HepG2 (cell line): ENCODE measurements at regions not wholly inside any gene's neighbourhood (a gene's known extent, or its start where the extent isn't known, plus 50 kb on each side); places are given as distances from the start of the nearest gene placed in this dataset.

ENCODE experiments used
- ATAC-seq: fragments of 200-7000 bp; cut with Tn5 transposase; 3 replicates; pipeline ENCODE4 v1.9.1; 2020; ENCODE audit warnings: mild to moderate bottlenecking, moderate library complexity
- BruUV-seq: library from RNA; stranded (reverse); fragments of 400-500 nt; replicated peaks from 2 replicates; lab custom pipeline; 2021; lab: Mats Ljungman, UMichigan
- CTCF ChIA-PET: fragments of 300-600 bp; formaldehyde crosslinking; extraction: SDS; loops from one replicate; lab custom pipeline; 2021; ENCODE audit warnings: low total read pairs, inconsistent platforms, low intra/inter-chr PET ratio; lab: Yijun Ruan, JAX
- POLR2A ChIA-PET: fragments of 350-600 bp; sonication (Branson Sonifier 250); formaldehyde crosslinking; loops from one replicate; lab custom pipeline; 2020; ENCODE audit warnings: antibody characterized with exemption, inconsistent platforms; lab: Yijun Ruan, JAX
- DNase-seq: peaks from one replicate; pipeline ENCODE4 v3.0.0-alpha.2; 2015; ENCODE audit warnings: low spot score
- FAIRE-seq: peaks from 3 replicates; lab custom pipeline; 2011; peaks lifted over from hg19 to GRCh38; lab: Jason Lieb, UNC
- H2AFZ ChIP-seq: one replicate; pipeline ENCODE4 v1.6.1; 2011; ENCODE audit warnings: low read length, inconsistent platforms
- H3K27ac ChIP-seq: fragments of 300-600 bp; 3 replicates; pipeline ENCODE4 v1.8.0; 2011; ENCODE audit warnings: mixed run types, mild to moderate bottlenecking, mixed read lengths, low read length, inconsistent platforms; ENCODE audit not compliant: insufficient read depth; ENCODE audit errors: extremely low read length
- H3K27me3 ChIP-seq, 2 experiments: fragments of 200-600 bp in 1 of 2; 2 replicates in 1 of 2; 3 replicates in 1 of 2; pipeline versions ENCODE4 v1.6.0 to v1.8.0; 2011; ENCODE audit warnings: low read length in 2 of 2, mild to moderate bottlenecking in 2 of 2, moderate library complexity in 2 of 2, inconsistent platforms in 1 of 2; ENCODE audit not compliant: insufficient read depth in 2 of 2, control insufficient read depth in 1 of 2
- H3K36me3 ChIP-seq, 2 experiments: fragments of 200-600 bp in 1 of 2; replicated peaks in 1 of 2; 2 replicates in 1 of 2; 3 replicates in 1 of 2; pipeline versions ENCODE4 v1.5.1 to v1.8.0; 2011; ENCODE audit warnings: low read length in 2 of 2, inconsistent platforms in 1 of 2; ENCODE audit not compliant: insufficient read depth in 2 of 2, control insufficient read depth in 1 of 2
- H3K4me1 ChIP-seq: 2 replicates; pipeline ENCODE4 v1.5.1; 2012; ENCODE audit warnings: low read length, inconsistent platforms; ENCODE audit not compliant: insufficient read depth
- H3K4me2 ChIP-seq: 2 replicates; pipeline ENCODE4 v1.6.0; 2011; ENCODE audit warnings: low read depth, low read length, inconsistent platforms
- H3K4me3 ChIP-seq, 3 experiments: fragments of 200-600 bp in 1 of 3; sonication (generic), shearing (Covaris generic) in 1 of 3; replicated peaks in 1 of 3; 2 replicates each; pipeline ENCODE4 v1.5.1; 2011 to 2016; ENCODE audit warnings: low read length in 3 of 3, inconsistent platforms in 2 of 3, low read depth in 2 of 3, mild to moderate bottlenecking in 2 of 3, control low read depth in 1 of 3, mixed read lengths in 1 of 3; ENCODE audit not compliant: insufficient read depth in 1 of 3
- H3K79me2 ChIP-seq: one replicate; pipeline ENCODE4 v1.6.1; 2011; ENCODE audit warnings: low read length, inconsistent platforms; ENCODE audit not compliant: insufficient read depth
- H3K9ac ChIP-seq: 2 replicates; pipeline ENCODE4 v1.6.0; 2011; ENCODE audit warnings: mild to moderate bottlenecking, low read depth, low read length, inconsistent platforms; ENCODE audit not compliant: insufficient read depth
- H3K9me3 ChIP-seq: 2 replicates; pipeline ENCODE4 v1.5.1; 2012; ENCODE audit warnings: mild to moderate bottlenecking, low read length
- H4K20me1 ChIP-seq: 2 replicates; pipeline ENCODE4 v1.6.0; 2011; ENCODE audit warnings: inconsistent platforms, mild to moderate bottlenecking, low read length, moderate library complexity; ENCODE audit not compliant: insufficient read depth
- CENPX ChIP-seq: sonication (generic); formaldehyde crosslinking; IDR thresholded peaks from 2 replicates; pipeline ENCODE4 v1.9.0; 2021; ENCODE audit warnings: mild to moderate bottlenecking, missing genetic modification reagents, moderate library complexity
- SIX1 ChIP-seq: sonication (generic); formaldehyde crosslinking; IDR thresholded peaks from 2 replicates; pipeline ENCODE4 v1.4.0; 2020; ENCODE audit warnings: missing genetic modification reagents, borderline replicate concordance
- ZNF3 ChIP-seq: IDR thresholded peaks from 2 replicates; pipeline ENCODE4 v1.7.0; 2017; ENCODE audit warnings: inconsistent platforms
- WGBS: methylation state at CpG from one replicate; pipeline ENCODE4 v1.1.6; 2017; ENCODE audit warnings: low lambda C conversion rate; 5-methylcytosine and 5-hydroxymethylcytosine counted together
- in situ Hi-C: cut with HindIII; loops from 2 replicates; pipeline ENCODE4 v1.10.0; 2017; ENCODE audit warnings: low pct_unique_long_range_greater_than_20kb; ENCODE audit not compliant: extremely low pct_ligation_motif_present
- intact Hi-C: fragments of 100-400 bp; cut with micrococcal nuclease; formaldehyde crosslinking; loops from one replicate; pipeline ENCODE4 v1.10.0; 2022; ENCODE audit not compliant: unreplicated experiment
- TF ChIP-seq, protein P1 (sequence below): sonication (generic); formaldehyde crosslinking; IDR thresholded peaks from 2 replicates; pipeline ENCODE4 v1.8.0; 2022; ENCODE audit warnings: mild to moderate bottlenecking, missing genetic modification reagents, borderline replicate concordance
- TF ChIP-seq, protein P2 (sequence below): sonication (generic); formaldehyde crosslinking; IDR thresholded peaks from 2 replicates; pipeline ENCODE4 v1.4.0; 2020; ENCODE audit warnings: low read depth, missing genetic modification reagents

DNA sequence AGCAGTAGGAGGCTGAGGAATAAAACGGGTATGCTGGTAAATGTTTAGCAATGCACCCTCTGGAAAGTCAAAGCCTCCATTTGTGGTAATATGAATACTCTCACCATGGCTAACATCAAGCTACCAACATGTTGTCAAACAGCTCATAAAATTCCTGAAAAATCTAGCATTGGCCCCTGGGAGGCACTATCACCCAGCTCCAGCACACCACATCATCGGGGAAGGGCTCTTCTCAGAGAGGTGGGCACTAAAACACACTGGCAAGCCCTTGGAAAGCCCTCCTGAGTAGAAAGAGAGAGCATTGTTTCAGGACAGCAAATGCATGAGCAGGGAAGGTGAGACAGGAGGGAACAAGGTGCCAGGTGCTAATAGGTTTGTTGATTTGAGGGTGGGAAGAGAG is 53.9 kb upstream of the FLT1 start:
- Histone ChIP-seq H3K9me3 (no peaks in the 10 kb centered on the region), H4K20me1 (no peaks in the 10 kb centered on the region), H2AFZ (no peak overlapping the region), H3K4me1 (no peaks in the 10 kb centered on the region), H3K79me2 (no peaks in the 10 kb centered on the region), H3K4me3 (no peak overlapping the region), H3K27ac (no peak overlapping the region), H3K27me3 (peaks cover 0 to 8% of the 10 kb centered on the region in 2 experiments; a peak in 2 of 5 replicates), H3K9ac (no peak overlapping the region), H3K36me3 (no peaks in the 10 kb centered on the region), H3K4me2 (no peak overlapping the region)
- intact Hi-C loops = no loop called here
- no TSS peak for BruUV-seq
- POLR2A ChIA-PET = no interaction called here
- FAIRE-seq = no peak
- no peak for ATAC-seq
- CTCF ChIA-PET = no interaction called here
- DNase-seq = no peak
- no peak for TF ChIP-seq SIX1 (CRISPR knock-in tag)
- TF ChIP-seq CENPX (CRISPR knock-in tag) = no peak
- TF ChIP-seq, protein P1, sequence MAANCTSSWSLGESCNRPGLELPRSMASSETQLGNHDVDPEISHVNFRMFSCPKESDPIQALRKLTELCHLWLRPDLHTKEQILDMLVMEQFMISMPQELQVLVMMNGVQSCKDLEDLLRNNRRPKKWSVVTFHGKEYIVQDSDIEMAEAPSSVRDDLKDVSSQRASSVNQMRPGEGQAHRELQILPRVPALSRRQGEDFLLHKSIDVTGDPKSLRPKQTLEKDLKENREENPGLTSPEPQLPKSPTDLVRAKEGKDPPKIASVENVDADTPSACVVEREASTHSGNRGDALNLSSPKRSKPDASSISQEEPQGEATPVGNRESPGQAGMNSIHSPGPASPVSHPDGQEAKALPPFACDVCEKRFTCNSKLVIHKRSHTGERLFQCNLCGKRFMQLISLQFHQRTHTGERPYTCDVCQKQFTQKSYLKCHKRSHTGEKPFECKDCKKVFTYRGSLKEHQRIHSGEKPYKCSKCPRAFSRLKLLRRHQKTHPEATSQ (CRISPR knock-in tag) = no peak
- TF ChIP-seq, protein P2, sequence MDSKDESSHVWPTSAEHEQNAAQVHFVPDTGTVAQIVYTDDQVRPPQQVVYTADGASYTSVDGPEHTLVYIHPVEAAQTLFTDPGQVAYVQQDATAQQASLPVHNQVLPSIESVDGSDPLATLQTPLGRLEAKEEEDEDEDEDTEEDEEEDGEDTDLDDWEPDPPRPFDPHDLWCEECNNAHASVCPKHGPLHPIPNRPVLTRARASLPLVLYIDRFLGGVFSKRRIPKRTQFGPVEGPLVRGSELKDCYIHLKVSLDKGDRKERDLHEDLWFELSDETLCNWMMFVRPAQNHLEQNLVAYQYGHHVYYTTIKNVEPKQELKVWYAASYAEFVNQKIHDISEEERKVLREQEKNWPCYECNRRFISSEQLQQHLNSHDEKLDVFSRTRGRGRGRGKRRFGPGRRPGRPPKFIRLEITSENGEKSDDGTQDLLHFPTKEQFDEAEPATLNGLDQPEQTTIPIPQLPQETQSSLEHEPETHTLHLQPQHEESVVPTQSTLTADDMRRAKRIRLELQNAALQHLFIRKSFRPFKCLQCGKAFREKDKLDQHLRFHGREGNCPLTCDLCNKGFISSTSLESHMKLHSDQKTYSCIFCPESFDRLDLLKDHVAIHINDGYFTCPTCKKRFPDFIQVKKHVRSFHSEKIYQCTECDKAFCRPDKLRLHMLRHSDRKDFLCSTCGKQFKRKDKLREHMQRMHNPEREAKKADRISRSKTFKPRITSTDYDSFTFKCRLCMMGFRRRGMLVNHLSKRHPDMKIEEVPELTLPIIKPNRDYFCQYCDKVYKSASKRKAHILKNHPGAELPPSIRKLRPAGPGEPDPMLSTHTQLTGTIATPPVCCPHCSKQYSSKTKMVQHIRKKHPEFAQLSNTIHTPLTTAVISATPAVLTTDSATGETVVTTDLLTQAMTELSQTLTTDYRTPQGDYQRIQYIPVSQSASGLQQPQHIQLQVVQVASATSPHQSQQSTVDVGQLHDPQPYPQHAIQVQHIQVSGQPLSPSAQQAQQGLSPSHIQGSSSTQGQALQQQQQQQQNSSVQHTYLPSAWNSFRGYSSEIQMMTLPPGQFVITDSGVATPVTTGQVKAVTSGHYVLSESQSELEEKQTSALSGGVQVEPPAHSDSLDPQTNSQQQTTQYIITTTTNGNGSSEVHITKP = no peak
- TF ChIP-seq ZNF3 = no peak
- in situ Hi-C loops = no loop called here
- WGBS = 0% methylated on average over 2 of the region's 2 CpGs
